Superior temporal gyrus (tissue), 1 donor: ENCODE measurements at regions not wholly inside any gene's neighbourhood (a gene's known extent, or its start where the extent isn't known, plus 50 kb on each side); places are given as distances from the start of the nearest gene placed in this dataset.
"Not testable (repeated sequence)": the region's sequence is repeated elsewhere in the genome, so short reads cannot be mapped to it uniquely, and the experiment has no call there.

Experiments
- DNase-seq: peaks from one replicate; pipeline ENCODE4 v3.0.0-alpha.2; 2016; ENCODE audit errors: extremely low spot score

DNA sequence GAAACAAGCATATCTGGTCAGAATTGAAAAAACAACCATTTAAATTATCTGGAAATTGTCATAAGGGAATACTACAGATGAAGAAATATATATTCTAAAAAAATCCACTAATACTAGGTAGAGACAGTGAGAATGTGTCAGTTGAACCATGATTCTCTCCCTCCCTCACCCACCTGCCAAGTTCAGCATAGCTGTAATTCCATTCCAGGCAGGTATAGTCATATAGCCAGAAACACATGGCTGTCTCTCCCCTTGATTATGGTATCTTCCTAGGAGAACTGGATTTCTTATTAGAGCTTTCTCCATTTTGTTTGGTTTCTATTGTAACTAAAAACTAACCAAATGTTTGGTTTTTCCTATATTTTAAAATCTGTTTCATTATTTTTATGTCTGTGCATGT, 509.2 kb downstream of the CDH10 start:
- DNase-seq = no peak

DNA sequence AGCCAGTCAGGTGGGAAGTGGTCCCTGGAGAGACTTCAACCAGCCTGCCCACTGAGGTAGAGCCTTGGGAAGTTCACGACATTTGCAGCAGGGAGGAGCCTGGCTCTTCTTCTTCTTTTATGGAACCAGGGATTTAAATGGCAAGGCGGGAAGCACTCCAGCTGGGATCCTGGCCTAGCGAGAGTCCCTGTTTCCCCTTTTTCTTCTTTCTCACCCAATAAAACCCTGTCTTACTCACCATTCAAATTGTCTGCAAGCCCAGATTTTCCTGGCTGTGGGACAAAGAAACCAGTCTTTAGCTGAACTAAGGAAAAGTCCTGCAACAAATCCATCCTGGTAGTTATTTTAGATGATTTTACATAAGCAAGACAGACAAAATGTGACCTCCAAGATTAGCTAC, 503.7 kb downstream of the CDH10 start:
- peak; percentile 74 for DNase-seq

DNA sequence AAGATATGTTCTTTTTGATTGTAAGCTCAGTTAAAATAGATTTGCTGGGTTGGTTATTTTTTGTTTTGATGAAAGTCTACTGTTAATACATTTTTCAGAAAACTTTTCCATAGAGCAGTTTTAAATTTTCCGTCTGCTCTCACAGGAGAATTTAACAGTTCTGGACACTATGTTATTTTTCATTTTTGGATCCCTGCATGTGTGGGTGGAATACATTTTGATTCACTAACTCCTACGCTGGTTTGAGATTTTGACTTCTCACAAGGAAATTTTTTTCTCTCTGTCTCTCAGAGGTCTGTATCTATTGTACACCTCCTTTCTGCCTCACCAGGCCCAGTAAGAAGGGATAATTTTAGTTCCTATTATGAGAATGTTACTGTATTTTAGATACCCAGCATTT, 502.4 kb downstream of the CDH10 start:
- DNase-seq = peak; percentile 71

DNA sequence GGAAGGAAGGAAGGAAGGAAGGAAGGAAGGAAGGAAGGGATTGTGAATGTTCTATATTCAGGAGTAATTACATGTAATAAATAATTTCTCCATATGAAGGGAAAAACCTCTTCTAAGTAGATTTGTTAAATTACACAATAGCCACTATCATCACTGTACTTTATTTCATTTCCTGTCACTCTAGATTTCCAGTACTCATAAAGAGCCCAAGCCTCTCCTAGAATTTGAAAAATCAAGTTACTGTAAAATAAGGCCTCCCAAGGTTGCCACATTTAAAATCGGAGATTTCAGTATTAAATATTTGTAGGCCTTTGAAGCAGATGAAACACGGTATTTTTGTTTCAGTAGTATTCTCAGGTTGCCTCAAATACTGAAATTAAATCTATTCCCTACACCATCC, 499.0 kb downstream of the CDH10 start:
- DNase-seq = no peak

DNA sequence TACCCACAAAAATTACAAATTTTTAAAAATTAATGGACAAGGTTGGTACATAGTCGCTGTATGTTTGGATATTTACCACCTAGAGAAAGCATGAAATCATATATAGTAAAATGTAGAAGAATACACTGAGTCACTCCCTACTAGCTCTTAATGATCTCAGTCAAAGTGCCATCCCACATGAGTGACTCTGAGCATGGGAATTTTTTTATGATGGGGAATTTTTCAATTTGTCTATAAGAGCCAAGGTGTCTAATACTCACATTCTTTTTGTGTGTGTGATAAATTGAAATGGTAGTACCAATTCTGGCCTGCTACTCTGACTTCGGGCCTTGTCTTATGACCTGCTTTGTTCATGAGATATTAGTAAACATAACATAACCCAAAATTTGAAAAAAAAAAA, 483.2 kb downstream of the CDH10 start:
- no peak for DNase-seq

DNA sequence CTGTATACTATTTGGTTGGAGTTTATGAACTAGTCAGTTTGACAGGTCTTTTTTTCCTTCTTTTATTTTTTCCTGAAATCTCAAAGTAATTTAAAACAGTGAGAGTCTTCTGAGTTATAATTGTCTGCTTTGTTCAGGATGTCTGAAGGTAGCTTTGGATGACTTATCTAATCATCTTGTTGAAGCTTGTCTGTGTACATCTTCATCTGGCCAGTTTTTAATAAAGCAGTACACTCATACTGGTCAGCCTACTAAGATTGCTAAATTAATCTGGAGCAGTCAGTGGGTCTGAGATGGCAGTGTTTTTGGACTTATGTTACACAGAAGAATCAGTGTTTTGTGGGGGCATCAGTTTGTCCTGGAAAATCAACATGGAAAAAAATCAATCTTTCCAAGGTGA, 482.4 kb downstream of the CDH10 start:
- no peak for DNase-seq

DNA sequence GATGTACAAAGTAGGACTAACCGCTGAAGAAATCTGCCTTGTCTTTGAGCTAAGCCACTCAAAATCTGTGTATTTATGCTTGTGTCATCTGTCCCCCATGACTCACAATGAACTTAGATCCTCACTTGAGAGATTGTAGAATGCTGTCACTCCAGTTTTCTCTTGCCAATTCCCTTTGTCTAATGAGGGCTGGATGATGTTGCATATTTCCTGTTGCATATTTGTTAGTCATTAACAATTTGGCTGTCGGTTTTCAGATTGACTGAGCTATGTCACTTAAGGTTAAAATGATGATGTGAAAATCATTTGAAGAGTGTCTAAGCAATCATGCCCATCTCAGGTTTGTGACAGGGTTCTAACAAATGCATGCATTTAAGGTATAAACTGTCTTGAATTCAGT, 481.7 kb downstream of the CDH10 start:
- no peak for DNase-seq

DNA sequence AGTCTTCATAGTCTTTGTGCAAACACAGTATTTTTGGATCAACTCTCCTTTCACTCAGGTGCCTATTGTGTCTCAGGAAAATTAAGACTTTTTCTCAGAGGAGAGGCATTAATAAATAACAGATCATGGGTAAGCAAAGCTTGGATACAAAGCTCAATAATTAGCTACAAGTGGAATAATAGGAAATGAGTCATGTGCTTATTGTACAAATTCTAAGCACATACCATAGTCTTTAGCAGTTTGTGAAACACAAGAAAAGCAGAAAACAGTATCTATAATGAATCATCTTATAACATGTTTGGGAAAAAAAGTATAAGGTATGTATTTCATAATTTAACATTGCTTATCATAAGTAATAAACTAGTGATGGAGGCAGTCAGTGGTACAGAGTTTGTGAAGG, 477.0 kb downstream of the CDH10 start:
- no peak for DNase-seq

DNA sequence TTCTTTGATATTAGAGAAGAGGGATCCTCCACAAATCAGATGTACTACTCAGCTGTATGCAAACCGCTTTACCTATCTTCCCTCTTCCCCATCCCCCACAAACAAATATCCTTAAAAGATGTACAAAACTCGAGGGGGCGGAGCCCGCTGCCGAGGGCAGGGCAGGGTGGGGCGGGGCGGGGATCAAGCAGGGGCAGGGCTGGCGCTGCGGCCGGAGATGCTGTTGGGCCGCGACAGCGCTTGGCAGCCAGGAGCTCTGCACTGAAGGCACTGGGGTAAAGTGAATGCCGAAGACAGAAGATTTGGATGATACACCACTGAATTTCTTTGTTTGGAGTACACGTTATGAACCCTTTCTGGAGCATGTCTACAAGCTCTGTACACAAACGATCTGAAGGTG, 474.8 kb downstream of the CDH10 start:
- DNase-seq = no peak

DNA sequence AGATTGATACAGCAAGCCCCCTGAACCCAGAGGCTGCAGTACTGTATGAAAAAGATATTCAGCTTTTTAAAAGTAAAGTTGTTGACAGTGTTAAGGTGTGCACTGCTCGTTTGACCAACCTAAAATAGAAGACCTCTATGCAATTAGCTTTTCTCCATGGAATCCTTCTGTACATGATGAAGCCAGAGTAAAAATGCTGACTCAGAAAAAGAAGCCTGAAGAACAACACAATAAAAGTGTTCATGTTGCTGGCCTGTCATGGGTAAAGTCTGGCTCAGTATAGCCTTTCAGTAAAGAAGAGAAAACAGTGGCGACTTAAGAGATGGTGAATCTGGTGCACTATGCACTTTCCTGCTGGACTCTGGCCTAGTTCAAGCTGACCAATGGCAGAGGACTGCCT, 473.8 kb downstream of the CDH10 start:
- DNase-seq = not testable (repeated sequence)

DNA sequence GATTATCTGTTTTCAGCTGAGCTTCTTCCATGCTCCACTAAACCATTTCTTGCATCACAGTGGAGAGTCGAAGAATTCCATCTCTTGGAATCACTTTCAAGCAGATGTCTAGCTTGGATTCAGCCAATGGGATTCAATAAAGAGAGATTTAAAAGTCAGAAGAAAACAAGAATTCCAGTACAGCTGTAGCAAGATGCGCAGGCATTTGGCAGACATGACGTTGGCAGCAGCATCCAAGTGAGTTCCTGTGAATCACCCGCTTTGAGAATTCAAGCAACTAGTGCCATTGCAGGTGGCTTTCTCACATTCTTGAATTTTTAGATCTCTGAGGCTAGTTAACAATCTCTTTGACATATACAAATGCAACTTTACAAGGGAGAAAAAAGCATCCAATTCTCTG, 467.0 kb downstream of the CDH10 start:
- DNase-seq = peak; percentile 27

DNA sequence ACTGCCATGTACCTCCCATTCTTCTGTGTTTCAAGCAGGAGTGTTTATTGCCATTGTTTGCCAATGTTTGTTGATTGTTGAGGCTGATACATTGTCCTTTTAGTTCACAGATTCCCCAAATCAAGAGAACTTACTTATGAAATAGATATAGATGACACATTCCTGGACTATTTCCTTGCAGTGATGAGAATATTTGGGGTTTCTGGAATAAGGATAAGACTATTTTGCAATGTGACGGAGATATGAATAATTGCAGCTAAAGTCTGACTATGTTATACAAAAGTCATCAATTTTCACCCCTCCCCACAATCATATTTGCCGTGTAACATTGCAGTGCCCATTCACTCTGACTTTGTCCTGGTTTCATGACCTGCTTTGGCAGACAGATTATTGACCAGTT, 460.8 kb downstream of the CDH10 start:
- DNase-seq = no peak

DNA sequence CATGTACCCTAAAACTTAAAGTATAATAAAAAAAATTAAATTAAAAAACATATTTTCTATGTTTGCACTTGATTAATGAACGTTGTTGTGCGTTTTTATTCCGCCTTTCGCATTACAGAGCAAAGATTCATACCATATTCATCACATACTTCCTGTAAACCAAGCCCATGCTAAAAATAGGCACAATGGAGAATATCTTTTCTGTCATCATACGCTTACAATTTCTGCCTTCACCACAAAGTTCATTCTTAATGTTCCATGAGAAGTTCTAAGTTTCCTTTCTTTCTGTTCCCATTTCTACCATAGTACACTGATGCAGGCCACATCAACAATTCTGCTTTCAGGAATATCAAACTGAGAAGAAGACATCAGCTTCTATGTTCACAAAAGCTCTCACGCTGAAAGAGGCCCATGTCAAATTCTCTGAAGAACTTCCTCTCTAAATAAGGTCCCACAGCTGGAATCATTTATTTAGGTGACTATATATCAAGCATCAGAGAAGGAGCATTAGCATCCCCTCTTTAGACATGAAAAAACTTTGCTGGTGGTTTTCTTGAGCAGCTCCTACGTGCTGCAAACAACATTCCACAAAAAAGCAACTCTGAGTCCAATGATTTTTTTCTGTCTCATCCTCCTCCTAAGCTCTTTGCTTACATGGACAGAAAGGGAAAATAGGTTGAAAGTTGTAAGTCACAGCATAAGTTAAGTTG, 456.4 kb downstream of the CDH10 start:
- no peak for DNase-seq

DNA sequence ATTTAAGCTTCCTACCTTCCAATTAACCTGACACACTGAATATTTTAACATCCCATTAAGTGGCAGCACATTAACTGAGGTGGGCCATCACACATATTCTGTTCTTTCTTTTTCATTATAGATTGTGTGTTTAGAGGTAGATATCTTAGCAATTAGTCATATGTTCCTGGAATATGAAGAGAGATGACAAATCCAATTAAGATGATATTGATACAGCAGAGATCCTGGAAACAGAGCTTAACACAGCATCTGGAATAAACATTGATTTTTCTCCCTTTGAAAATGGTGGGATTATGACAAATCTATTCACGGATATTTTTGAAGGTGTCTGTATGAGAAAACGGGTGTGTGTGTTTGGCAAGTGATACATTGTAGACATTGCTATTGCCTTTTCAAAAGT, 448.0 kb downstream of the CDH10 start:
- DNase-seq = no peak

DNA sequence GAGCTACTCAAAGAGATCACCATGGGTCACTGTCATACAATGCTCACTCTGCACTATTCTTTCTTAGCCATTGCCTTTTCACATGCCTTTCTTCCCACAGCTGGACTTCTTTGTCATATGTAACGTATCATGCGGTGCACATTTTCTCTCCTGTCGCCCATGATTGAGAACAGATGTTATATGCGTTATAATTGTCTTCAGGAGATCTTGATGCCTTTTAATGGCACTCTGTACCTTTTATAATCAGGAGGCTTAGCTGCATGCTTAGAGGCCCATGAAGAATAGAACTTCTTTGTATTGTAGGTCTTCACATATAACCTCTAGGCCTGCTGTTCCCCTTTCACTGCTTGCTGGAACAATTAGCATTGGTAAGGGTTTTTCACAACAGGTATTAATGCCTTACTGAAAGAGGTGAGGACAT, 436.1 kb downstream of the CDH10 start:
- no peak for DNase-seq

DNA sequence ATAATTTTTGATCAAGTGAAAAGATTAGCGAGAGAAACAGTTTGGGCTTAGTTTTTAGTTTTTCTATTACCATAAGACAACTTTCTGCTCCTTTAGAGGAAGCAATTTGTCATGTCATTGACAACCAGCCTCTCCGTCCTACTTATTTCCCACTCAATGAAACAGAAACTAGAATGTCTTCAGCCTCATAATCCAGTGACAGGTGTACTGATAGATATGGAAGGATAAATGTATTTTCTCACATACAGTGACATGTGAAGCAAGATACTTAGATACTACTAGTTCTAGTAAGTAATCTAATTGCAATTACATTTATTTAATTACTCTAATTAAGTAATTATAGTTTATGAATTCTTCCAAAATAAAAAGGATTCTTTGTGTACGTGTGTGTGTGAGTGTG, 429.7 kb downstream of the CDH10 start:
- DNase-seq = no peak

DNA sequence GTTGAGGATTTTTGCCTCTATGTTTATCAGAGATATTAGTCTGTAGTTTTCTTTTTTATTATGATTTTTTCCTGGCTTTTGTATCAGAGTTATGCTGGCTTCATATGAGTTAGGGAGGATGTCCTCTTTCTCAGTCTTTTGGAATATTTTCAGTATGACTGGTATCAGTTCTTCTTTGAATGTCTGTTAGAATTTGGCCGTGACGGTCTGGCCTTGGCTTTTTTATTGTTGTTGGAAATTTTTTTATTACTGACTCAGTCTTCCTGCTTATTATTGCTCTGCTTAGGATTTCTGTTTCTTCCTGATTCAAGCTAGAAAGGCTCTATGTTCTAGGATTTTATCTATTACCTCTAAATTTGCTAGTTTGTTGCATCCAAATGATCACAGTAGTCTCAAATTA, 421.9 kb downstream of the CDH10 start:
- DNase-seq = no peak

DNA sequence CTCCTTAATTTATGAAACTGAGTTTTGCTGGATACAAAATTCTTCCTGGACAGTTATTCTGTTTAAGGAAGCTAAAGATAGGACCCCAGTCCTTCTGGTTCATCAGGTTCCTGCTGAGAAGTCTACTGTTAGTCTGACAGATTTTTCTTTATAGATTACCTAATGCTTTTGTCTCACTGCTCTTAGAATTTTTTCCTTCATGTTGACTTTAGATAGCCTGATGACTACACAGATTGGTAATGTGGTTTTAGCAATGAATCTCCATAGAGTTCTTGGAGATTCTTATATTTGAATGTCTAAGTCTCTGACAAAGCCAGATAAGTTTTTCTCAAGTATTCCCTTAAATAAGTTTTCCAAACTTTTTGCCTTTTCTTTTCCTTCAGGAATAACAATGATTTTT, 419.7 kb downstream of the CDH10 start:
- no peak for DNase-seq

DNA sequence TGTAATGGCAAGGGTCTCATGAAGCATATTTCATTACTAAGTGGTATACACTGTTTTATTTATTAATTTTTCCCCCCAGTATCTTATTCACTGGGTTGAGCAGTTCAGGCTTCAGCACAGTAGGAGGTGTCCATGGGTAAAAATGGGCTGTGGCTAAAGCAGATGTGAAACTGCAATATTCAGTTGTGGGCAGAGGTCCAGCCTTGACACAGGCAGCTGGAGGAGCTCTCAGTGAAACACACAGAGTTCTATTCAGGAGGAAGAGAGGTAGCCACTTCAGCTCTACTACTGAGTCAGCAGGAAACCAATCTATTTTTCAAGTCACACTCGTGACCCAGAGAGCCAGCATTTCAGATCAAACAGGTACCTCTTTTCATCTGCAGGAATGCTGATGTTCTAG, 418.3 kb downstream of the CDH10 start:
- no peak for DNase-seq

DNA sequence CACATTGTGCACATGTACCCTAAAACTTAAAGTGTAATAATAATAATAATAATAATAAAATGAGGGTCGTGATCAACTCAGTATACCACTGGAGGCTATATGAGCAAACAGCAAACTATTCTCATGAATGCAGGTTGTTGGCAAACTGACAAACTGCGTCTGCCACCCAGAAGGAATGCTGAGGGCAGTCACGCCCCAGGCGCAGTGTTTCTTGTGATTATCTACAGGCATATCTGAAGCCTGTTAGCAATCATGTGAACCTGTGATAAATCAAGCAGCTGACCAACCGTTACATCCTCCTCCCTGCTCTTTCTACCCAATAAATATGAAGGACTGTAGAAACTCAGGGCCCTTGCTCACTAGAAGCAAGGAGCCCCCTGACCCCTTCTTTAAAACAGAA, 416.9 kb downstream of the CDH10 start:
- DNase-seq = not testable (repeated sequence)

DNA sequence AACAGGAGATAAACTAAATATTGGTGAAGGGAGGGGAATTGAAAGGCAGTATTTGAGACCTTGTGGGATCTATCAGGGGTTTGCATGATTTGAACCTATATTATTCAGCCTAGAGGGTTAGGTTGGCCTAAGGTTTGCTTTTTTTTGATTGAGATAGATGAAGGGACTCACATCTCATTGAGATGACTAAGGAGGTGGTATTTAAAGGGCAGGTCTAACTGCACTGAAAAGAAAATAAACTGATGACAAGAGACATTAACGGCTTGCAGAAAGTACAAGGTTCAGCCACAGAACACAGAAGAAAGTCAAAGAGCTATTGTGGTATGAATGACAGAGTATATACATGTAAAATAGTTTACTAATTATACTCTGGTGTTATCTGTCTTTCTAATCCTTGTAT, 412.7 kb downstream of the CDH10 start:
- no peak for DNase-seq

DNA sequence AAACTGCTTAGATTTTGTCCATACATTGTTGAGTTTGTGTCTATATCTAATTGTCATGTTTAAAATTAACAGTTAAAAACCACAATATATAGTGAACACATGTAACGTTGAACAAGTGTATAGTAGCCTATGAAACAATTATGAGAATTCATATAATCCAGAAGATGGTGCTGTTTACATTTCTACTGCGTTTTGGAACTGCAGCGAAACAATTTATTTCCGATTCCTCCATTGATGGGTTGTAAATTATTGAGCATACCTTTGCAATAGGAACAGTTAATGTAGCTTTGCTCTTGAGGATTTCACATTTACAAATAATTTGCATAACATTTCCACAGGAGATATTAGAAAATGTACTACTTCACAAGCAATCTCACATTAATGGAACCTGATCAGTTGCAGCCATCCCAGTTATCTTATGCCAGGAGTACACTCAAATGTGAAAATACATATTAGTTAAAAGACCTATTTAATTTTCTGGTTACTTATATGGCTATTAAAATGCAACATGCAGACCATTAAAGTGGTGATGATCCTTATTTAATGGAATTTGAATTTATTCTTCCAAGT, 411.8 kb downstream of the CDH10 start:
- DNase-seq = peak; percentile 54

DNA sequence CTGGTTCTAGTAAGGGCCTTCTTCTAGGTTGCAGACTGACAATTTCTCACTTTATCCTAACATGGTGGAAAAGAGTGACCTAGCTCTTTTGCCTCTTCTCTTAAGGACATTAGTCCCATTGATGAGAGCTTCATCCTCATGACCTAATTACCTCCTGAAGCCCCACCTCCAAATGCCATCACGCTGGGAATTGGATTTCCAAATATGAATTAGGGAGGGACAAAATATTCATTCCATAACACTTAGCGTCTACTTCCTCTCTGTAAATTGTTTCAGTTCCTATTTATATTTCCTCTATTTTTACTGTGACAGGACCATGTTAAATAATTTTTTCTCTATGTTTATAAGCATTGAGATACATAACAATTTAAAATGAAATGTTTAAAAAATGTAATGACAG, 408.8 kb downstream of the CDH10 start:
- DNase-seq = no peak

DNA sequence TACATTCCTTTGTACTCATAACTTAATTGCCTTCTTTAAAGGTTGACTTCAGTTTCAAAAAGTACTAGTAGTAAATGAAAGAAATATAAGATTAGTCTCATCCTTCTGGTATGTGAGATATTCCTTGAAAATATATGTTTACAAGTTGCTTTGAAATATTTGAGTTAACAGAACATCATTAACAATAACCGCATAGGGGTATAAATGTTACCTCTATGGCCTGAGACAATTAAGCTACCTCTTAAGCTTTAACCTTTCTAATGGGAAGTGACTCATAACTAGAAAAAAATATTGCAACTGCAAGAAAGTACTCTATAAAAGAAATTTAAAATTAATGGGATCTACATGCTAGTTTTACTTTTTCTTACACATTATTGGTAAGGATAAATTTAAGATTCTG, 399.0 kb downstream of the CDH10 start:
- DNase-seq = no peak
